IPS DF 6.9 (cell line): ENCODE measurements at regions not wholly inside any gene's neighbourhood (a gene's known extent, or its start where the extent isn't known, plus 50 kb on each side); places are given as distances from the start of the nearest gene placed in this dataset.
A peak's percentile ranks its signal among the peaks of the same experiment; 100 is the strongest.

ENCODE experiments used
- DNase-seq: peaks from one replicate; pipeline ENCODE4 v3.0.0-alpha.2; 2013; ENCODE audit warnings: low read depth, low spot score
- H3K27ac ChIP-seq: one replicate; pipeline ENCODE4 v1.5.1; 2013; ENCODE audit warnings: low read length, control low read depth
- H3K27me3 ChIP-seq: 2 replicates; pipeline ENCODE4 v1.6.1; 2013; ENCODE audit warnings: mild to moderate bottlenecking, low read length; ENCODE audit not compliant: control insufficient read depth, insufficient read depth
- H3K36me3 ChIP-seq: 2 replicates; pipeline ENCODE4 v1.6.1; 2013; ENCODE audit warnings: low read length; ENCODE audit not compliant: control insufficient read depth, insufficient read depth
- H3K4me1 ChIP-seq: 2 replicates; pipeline ENCODE4 v1.6.1; 2013; ENCODE audit warnings: low read length; ENCODE audit not compliant: control insufficient read depth, insufficient read depth
- H3K4me3 ChIP-seq: 2 replicates; pipeline ENCODE4 v1.5.1; 2013; ENCODE audit warnings: mild to moderate bottlenecking, low read length
- H3K9me3 ChIP-seq: 2 replicates; pipeline ENCODE4 v1.6.1; 2013; ENCODE audit warnings: low read length, inconsistent platforms; ENCODE audit not compliant: control insufficient read depth, insufficient read depth
- WGBS: extraction: QIAGEN DNeasy Blood & Tissue Kit; methylation state at CpG from one replicate; pipeline ENCODE4 v1.1.7; 2013; ENCODE audit warnings: mixed read lengths, missing lambda C conversion rate; ENCODE audit not compliant: insufficient read length, insufficient coverage; 5-methylcytosine and 5-hydroxymethylcytosine counted together

GRCh38 chr4:114494246-114494803 lies 104.3 kb upstream of the UGT8 start:
- Histone ChIP-seq H3K9me3 (no peaks in the 10 kb centered on the region), H3K4me1 (no peaks in the 10 kb centered on the region; the same call in 1 of the 2 replicates), H3K27ac (no peak overlapping the region), H3K4me3 (no peak overlapping the region), H3K36me3 (no peaks in the 10 kb centered on the region), H3K27me3 (no peaks in the 10 kb centered on the region)
- no CpG with 5 or more reads among the region's 2 CpGs for WGBS
- peak; percentile 71 for DNase-seq

GRCh38 chr4:114495471-114495928 lies 103.1 kb upstream of the UGT8 start:
- Histone ChIP-seq H3K4me3 (no peak overlapping the region), H3K36me3 (no peaks in the 10 kb centered on the region), H3K9me3 (no peaks in the 10 kb centered on the region), H3K27ac (no peak overlapping the region), H3K4me1 (no peaks in the 10 kb centered on the region; the same call in 1 of the 2 replicates), H3K27me3 (no peaks in the 10 kb centered on the region)
- DNase-seq: peak; percentile 91
- whole genome bisulfite sequencing: no CpG with 5 or more reads among the region's 8 CpGs

GRCh38 chr4:114497116-114497515 lies 101.5 kb upstream of the UGT8 start:
- DNase-seq: no peak
- Histone ChIP-seq H3K9me3 (no peaks in the 10 kb centered on the region), H3K27ac (no peak overlapping the region), H3K4me1 (no peaks in the 10 kb centered on the region; the same call in 1 of the 2 replicates), H3K4me3 (no peak overlapping the region), H3K36me3 (no peaks in the 10 kb centered on the region), H3K27me3 (no peaks in the 10 kb centered on the region)

- no peak overlapping the region for H3K4me3 ChIP-seq
- DNase-seq: no peak
- H3K4me1 ChIP-seq: no peaks in the 10 kb centered on the region
- H3K36me3 ChIP-seq: no peaks in the 10 kb centered on the region
- H3K9me3 ChIP-seq: no peaks in the 10 kb centered on the region
- H3K27ac ChIP-seq: no peak overlapping the region
- no peaks in the 10 kb centered on the region for H3K27me3 ChIP-seq
These were observed 89.3 kb upstream of the UGT8 start for GRCh38 chr4:114509340-114509739.

- no CpG with 5 or more reads among the region's 3 CpGs for WGBS
- Histone ChIP-seq H3K4me1 (no peaks in the 10 kb centered on the region), H3K9me3 (no peaks in the 10 kb centered on the region), H3K36me3 (no peaks in the 10 kb centered on the region), H3K4me3 (no peak overlapping the region), H3K27me3 (no peaks in the 10 kb centered on the region), H3K27ac (no peak overlapping the region)
- DNase-seq: no peak
These were observed 85.9 kb upstream of the UGT8 start for GRCh38 chr4:114512595-114513295.

- no peaks in the 10 kb centered on the region for H3K36me3 ChIP-seq
These were observed 79.2 kb upstream of the UGT8 start for GRCh38 chr4:114519368-114519767.

GRCh38 chr4:114527170-114527569 lies 71.4 kb upstream of the UGT8 start:
- DNase-seq: no peak

More at GRCh38 chr4:114519368-114519767, 79.2 kb upstream of the UGT8 start:
- no peak overlapping the region for H3K4me3 ChIP-seq
- no peak overlapping the region for H3K27ac ChIP-seq
- WGBS: no CpG with 5 or more reads among the region's 2 CpGs
- no peaks in the 10 kb centered on the region for H3K27me3 ChIP-seq
- no peaks in the 10 kb centered on the region for H3K9me3 ChIP-seq
- H3K4me1 ChIP-seq: no peaks in the 10 kb centered on the region
- DNase-seq: no peak

GRCh38 chr4:114527637-114528036 lies 71.0 kb upstream of the UGT8 start:
- no peak overlapping the region for H3K4me3 ChIP-seq
- no peaks in the 10 kb centered on the region for H3K9me3 ChIP-seq
- H3K4me1 ChIP-seq: no peaks in the 10 kb centered on the region
- WGBS: no CpG with 5 or more reads among the region's 2 CpGs
- H3K27ac ChIP-seq: no peak overlapping the region
- H3K27me3 ChIP-seq: no peaks in the 10 kb centered on the region
- no peaks in the 10 kb centered on the region for H3K36me3 ChIP-seq
- DNase-seq: no peak

More at GRCh38 chr4:114527170-114527569, 71.4 kb upstream of the UGT8 start:
- Histone ChIP-seq H3K9me3 (no peaks in the 10 kb centered on the region), H3K36me3 (no peaks in the 10 kb centered on the region), H3K4me3 (no peak overlapping the region), H3K4me1 (no peaks in the 10 kb centered on the region), H3K27me3 (no peaks in the 10 kb centered on the region), H3K27ac (no peak overlapping the region)
- no CpG with 5 or more reads among the region's 1 CpG for WGBS

- H3K4me1 ChIP-seq: no peaks in the 10 kb centered on the region
- no peaks in the 10 kb centered on the region for H3K9me3 ChIP-seq
- no peak overlapping the region for H3K4me3 ChIP-seq
- H3K36me3 ChIP-seq: no peaks in the 10 kb centered on the region
- H3K27me3 ChIP-seq: no peaks in the 10 kb centered on the region
- no peak for DNase-seq
- WGBS: no CpG with 5 or more reads among the region's 1 CpG
- H3K27ac ChIP-seq: no peak overlapping the region
These were observed 62.9 kb upstream of the UGT8 start for GRCh38 chr4:114535725-114536124.

GRCh38 chr4:114537352-114537751 lies 61.3 kb upstream of the UGT8 start:
- Histone ChIP-seq H3K36me3 (no peaks in the 10 kb centered on the region), H3K27me3 (no peaks in the 10 kb centered on the region), H3K4me3 (no peak overlapping the region), H3K27ac (no peak overlapping the region), H3K9me3 (no peaks in the 10 kb centered on the region), H3K4me1 (no peaks in the 10 kb centered on the region)
- WGBS: no CpG with 5 or more reads among the region's 3 CpGs
- DNase-seq: no peak
